Esophagus mucosa (tissue), 1 donor: ENCODE measurements at regions not wholly inside any gene's neighbourhood (a gene's known extent, or its start where the extent isn't known, plus 50 kb on each side); places are given as distances from the start of the nearest gene placed in this dataset.

ENCODE experiments used
- ATAC-seq: fragments of 200-7000 bp; cut with Tn5 transposase; one replicate; pipeline ENCODE4 v1.9.1; 2020
- donor health status: DM: yes; HTN: yes; CAD: no.

GRCh38 chr6:100176951-100177710 lies 183.1 kb upstream of the MCHR2 start:
- ATAC-seq = no peak

- peak; percentile 45 for ATAC-seq
Measured at GRCh38 chr6:100176311-100176950, 182.4 kb upstream of the MCHR2 start.

GRCh38 chr6:100175814-100176310 lies 181.8 kb upstream of the MCHR2 start:
- no peak for ATAC-seq

- ATAC-seq = no peak
Measured at GRCh38 chr6:100173211-100173610, 179.2 kb upstream of the MCHR2 start.

- no peak for ATAC-seq
Measured at GRCh38 chr6:100172322-100172713, 178.3 kb upstream of the MCHR2 start.

GRCh38 chr6:100171533-100172321 lies 177.7 kb upstream of the MCHR2 start:
- no peak for ATAC-seq

- ATAC-seq = no peak
Measured at GRCh38 chr6:100168148-100168547, 174.1 kb upstream of the MCHR2 start.

GRCh38 chr6:100167585-100167984 lies 173.6 kb upstream of the MCHR2 start:
- ATAC-seq = no peak

- ATAC-seq = no peak
Measured at GRCh38 chr6:100166956-100167355, 172.9 kb upstream of the MCHR2 start.

GRCh38 chr6:100165442-100165841 lies 171.4 kb upstream of the MCHR2 start:
- no peak for ATAC-seq

GRCh38 chr6:100163035-100163434 lies 169.0 kb upstream of the MCHR2 start:
- no peak for ATAC-seq

GRCh38 chr6:100161782-100162365 lies 167.9 kb upstream of the MCHR2 start:
- ATAC-seq = no peak

GRCh38 chr6:100160930-100161329 lies 166.9 kb upstream of the MCHR2 start:
- no peak for ATAC-seq

- ATAC-seq = no peak
Measured at GRCh38 chr6:100155141-100155540, 161.1 kb upstream of the MCHR2 start.

GRCh38 chr6:100153636-100154275 lies 159.7 kb upstream of the MCHR2 start:
- no peak for ATAC-seq

GRCh38 chr6:100152201-100152600 lies 158.2 kb upstream of the MCHR2 start:
- ATAC-seq = no peak

GRCh38 chr6:100144991-100145390 lies 151.0 kb upstream of the MCHR2 start:
- no peak for ATAC-seq

GRCh38 chr6:100138346-100139022 lies 144.5 kb upstream of the MCHR2 start:
- no peak for ATAC-seq

GRCh38 chr6:100137759-100138158 lies 143.7 kb upstream of the MCHR2 start:
- ATAC-seq = no peak

GRCh38 chr6:100136590-100136989 lies 142.6 kb upstream of the MCHR2 start:
- no peak for ATAC-seq

GRCh38 chr6:100135977-100136376 lies 142.0 kb upstream of the MCHR2 start:
- no peak for ATAC-seq

- no peak for ATAC-seq
Measured at GRCh38 chr6:100134703-100135102, 140.7 kb upstream of the MCHR2 start.
